C4-2B (cell line): ENCODE measurements at regions not wholly inside any gene's neighbourhood (a gene's known extent, or its start where the extent isn't known, plus 50 kb on each side); places are given as distances from the start of the nearest gene placed in this dataset.

Source experiments
- H3K27ac ChIP-seq: fragments of 450-650 bp; 2 replicates; pipeline ENCODE4 v1.5.1; 2017
- ZFX ChIP-seq: fragments of 450-650 bp; IDR thresholded peaks from 2 replicates; pipeline ENCODE4 v1.6.1; 2017
- TF ChIP-seq, protein P1 (sequence below): fragments of 450-650 bp; conservative IDR thresholded peaks from 2 replicates; pipeline ENCODE4 v1.5.1; 2017; ENCODE audit warnings: mild to moderate bottlenecking

DNA sequence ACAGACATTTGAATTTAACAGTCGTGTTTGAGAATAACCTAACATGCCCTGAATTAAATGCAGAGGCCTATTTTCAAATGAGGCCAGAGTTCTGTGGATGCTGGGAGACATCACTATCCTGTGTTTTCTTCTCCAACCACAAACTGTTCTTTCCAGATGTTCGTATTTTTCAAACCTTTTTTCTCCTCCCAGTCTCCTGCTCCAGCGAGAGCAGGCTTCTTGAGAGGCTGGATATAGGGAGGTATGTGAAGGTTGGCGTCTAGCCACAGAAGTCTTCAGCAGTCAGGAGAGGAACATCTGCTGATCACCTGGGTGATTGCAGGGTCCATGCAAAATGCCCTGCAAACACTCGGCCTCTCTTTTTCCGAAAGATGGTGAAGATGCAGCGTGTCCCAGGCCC, 126.3 kb downstream of the C11orf91 start:
- TF ChIP-seq, protein P1, sequence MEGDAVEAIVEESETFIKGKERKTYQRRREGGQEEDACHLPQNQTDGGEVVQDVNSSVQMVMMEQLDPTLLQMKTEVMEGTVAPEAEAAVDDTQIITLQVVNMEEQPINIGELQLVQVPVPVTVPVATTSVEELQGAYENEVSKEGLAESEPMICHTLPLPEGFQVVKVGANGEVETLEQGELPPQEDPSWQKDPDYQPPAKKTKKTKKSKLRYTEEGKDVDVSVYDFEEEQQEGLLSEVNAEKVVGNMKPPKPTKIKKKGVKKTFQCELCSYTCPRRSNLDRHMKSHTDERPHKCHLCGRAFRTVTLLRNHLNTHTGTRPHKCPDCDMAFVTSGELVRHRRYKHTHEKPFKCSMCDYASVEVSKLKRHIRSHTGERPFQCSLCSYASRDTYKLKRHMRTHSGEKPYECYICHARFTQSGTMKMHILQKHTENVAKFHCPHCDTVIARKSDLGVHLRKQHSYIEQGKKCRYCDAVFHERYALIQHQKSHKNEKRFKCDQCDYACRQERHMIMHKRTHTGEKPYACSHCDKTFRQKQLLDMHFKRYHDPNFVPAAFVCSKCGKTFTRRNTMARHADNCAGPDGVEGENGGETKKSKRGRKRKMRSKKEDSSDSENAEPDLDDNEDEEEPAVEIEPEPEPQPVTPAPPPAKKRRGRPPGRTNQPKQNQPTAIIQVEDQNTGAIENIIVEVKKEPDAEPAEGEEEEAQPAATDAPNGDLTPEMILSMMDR: no peak
- no peak for TF ChIP-seq ZFX
- no peak overlapping the region for H3K27ac ChIP-seq

DNA sequence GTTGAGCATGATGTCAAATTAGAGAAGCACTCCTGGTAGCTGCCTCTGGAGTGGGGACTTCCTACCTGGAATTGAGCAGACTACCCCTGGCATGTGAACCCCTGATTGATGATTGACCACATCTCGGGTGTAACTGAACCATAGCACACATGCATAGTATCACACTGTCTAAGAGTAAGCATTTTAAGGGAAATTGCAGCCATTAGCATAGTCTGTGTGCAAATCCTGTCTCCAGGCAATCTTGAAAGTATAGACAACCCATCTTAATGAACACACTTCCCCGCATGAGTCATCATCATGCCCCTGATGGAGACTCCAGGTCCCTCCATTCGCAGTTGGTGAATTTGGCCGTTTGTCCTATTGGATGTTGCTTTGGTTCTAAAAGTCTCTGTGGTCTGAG, 131.3 kb downstream of the C11orf91 start:
- TF ChIP-seq, protein P1: no peak
- no peak for TF ChIP-seq ZFX
- no peak overlapping the region for H3K27ac ChIP-seq

DNA sequence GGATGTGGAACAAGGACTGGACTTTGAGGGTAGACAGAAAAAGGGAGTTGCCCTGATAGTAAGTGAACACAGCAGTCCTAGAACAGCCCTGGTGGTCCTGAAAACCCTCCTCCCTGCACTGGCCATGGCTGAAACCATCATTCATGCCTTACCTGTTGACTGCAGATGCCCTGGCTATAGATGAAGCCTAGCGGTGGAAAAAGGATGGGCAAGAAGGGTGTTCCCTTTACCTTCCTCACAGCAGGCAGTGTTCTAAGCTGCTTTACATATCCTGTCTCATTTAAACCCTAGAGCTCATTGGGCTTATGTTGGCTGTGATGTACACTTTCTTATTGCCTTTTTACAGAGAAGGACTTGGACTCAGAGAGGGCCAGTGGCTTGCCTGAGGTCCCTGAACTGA, 133.6 kb downstream of the C11orf91 start:
- no peak for TF ChIP-seq ZFX
- TF ChIP-seq, protein P1: no peak
- H3K27ac ChIP-seq: no peak overlapping the region

DNA sequence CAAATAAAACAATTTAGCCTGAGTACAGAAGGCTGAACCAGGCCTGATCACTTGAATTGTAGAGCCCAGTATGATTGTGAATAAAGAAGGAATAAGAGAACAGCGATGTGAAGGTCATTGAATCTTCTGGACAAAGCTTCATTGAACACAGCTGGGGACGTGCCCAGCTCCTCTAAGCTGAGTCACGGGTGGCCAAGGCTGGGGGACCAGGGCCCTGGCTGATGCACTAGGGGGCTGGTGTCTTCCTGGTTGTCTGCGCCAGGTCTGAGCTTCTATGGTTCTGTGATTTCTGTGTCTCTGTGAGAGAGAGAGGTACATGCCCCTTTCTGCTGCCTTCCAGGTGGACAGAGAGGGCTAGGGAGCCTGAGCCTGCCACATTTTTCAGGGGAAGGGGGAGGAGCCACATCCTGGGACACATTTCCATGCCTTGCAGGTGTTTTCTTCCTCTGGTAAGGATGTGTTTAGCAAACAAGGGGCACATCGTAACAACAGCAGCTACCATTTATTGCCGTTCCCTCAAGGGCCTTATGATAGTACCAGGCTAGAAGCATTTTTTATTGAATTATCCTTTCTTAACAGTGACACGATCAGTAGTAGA, 135.7 kb downstream of the C11orf91 start:
- no peak overlapping the region for H3K27ac ChIP-seq
- TF ChIP-seq, protein P1: no peak
- no peak for TF ChIP-seq ZFX

DNA sequence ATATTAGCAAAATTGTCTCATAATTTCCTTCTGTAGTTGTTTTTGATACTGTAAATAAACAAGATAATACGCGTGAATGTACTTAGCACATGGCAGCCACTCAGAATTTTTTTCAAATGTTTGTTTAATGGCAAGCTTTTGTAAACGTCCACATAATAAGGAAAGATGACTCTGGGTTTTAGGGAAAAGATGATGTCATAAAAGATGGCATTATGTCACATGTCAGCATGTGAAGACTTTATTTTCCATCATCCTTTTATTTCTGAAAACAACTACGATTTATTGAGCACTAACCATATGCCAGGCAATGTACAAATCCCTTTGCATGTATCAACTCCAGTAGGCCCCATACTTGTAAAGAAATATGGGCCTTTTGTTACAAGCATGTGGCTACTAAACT, 139.9 kb downstream of the C11orf91 start:
- no peak overlapping the region for H3K27ac ChIP-seq
- TF ChIP-seq ZFX: no peak
- TF ChIP-seq, protein P1: no peak

DNA sequence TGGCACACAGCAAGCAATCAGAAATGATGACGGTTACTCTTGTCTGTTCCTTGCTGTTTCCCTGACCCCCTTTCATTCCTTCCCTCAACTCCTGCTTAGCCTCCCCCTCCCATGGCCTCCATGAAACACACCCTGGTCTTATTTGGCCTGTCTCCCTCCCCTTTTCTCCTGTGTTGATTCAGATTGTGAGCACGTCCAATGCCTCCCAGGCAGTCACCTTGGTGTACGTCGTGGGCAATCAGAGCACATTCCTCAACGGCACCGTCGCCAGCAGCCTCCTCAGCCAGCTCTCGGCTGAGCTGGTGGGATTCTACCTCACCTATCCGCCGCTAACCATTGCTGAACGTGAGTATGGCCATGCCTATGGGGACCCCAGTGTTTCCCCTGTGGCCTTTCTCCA, 141.1 kb downstream of the C11orf91 start:
- TF ChIP-seq, protein P1: no peak
- no peak for TF ChIP-seq ZFX
- no peak overlapping the region for H3K27ac ChIP-seq

DNA sequence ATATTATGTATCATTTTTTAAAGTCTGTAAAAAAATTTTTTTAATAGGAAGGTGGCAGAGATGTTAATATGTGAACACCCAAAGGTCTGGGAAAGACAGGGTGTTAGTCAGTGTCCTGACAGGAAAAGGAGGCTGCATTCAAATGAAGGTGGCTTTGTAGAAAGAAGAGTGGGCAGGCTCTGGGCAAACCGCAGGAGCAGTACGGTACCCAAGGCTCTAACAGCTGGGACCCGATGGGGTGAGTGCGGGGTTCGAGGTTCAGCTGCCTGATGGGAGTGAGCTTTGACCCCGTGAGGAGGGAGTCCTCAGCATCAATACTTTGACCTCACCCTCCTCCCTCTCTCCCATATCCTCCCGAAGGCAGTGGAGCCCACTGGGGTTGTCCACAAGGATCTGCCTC, 142.5 kb downstream of the C11orf91 start:
- H3K27ac ChIP-seq: no peak overlapping the region
- TF ChIP-seq, protein P1: no peak
- TF ChIP-seq ZFX: no peak
